Astrocyte of the cerebellum (primary cell): ENCODE measurements at regions not wholly inside any gene's neighbourhood (a gene's known extent, or its start where the extent isn't known, plus 50 kb on each side); places are given as distances from the start of the nearest gene placed in this dataset.

Experiments used
- DNase-seq: peaks from one replicate; pipeline ENCODE4 v3.0.0-alpha.2; 2011; ENCODE audit warnings: low read depth
- H3K4me3 ChIP-seq: 2 replicates; pipeline ENCODE4 v1.5.1; 2011; ENCODE audit warnings: mild to moderate bottlenecking, low read depth, low read length, moderate library complexity
- in situ Hi-C: cut with HindIII; loops from 2 replicates; pipeline ENCODE4 v1.10.0; 2017; ENCODE audit warnings: low sequenced_read_pairs
- TF ChIP-seq, protein P1 (sequence below): IDR thresholded peaks from 2 replicates; pipeline ENCODE4 v1.5.1; 2012; ENCODE audit warnings: low read length, low read depth, moderate library complexity, mild to moderate bottlenecking; ENCODE audit errors: missing control alignments

DNA sequence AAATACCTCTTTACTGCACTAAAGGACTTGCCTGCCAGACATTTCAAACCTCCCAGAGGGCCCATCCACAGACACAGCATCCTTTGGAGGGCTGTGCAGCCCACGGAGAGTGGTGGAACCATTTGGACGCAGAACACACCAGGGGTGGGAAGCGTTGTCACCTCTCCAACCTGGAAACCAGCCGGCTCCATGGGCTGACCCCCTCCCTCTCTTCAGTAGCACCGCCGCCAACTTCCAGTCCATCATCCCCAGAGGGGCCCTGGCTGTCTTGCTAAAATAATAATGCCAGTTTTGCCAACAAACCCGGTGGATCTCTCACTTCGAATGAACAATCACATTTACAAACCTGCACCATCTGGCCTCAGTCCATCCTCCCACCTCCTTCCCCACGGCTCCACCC lies 203.9 kb downstream of the FBXO15 start:
- in situ Hi-C loops = no loop called here
- no peak overlapping the region for H3K4me3 ChIP-seq
- no peak for DNase-seq
- TF ChIP-seq, protein P1, sequence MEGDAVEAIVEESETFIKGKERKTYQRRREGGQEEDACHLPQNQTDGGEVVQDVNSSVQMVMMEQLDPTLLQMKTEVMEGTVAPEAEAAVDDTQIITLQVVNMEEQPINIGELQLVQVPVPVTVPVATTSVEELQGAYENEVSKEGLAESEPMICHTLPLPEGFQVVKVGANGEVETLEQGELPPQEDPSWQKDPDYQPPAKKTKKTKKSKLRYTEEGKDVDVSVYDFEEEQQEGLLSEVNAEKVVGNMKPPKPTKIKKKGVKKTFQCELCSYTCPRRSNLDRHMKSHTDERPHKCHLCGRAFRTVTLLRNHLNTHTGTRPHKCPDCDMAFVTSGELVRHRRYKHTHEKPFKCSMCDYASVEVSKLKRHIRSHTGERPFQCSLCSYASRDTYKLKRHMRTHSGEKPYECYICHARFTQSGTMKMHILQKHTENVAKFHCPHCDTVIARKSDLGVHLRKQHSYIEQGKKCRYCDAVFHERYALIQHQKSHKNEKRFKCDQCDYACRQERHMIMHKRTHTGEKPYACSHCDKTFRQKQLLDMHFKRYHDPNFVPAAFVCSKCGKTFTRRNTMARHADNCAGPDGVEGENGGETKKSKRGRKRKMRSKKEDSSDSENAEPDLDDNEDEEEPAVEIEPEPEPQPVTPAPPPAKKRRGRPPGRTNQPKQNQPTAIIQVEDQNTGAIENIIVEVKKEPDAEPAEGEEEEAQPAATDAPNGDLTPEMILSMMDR = no peak

DNA sequence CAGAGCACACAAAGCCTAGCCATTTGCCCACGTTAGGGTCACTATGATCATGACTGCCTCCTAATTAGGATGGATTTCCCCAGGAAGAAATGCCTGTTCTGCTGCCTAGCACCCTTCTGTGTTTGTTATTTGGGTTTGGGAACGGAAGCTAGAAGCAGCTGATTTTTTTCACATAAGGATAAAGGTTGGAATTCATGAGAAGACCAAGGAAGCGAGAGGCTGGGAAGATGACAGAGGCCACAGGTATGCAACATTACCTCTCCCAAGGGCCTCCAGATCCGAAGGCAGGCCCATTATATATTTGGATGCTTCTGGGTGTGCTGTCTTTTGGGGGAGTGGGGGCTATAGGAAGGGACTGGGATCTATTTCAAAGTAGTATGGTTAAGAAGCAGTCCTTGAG lies 204.7 kb downstream of the FBXO15 start:
- H3K4me3 ChIP-seq = no peak overlapping the region
- DNase-seq = no peak
- in situ Hi-C loops = no loop called here
- TF ChIP-seq, protein P1 = no peak

DNA sequence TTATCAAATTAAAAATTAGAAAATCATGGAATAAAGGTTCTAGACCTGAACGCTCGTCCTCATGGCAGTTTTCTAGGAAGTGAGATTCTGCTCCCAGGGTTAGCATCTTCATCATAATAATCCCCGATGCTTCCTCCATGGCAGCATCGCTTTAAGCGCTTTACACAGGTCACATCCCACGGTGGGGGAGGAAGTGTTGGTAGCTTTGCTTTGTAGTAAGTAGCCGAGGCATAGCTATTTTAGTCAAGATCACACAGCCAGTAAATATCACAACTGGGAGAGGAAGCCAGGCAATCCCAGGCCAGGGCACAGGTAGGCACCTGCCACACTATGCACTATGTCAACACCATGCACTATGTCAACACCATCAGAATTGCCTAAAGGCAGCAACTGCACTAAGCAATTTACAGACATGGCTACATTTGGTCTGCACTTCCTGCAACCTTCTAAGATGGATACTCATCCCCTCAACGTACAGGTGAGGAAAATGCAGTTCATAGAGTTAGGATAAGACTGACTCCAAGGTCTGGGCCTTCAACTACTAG lies 205.5 kb downstream of the FBXO15 start:
- in situ Hi-C loops = no loop called here
- TF ChIP-seq, protein P1 = no peak
- H3K4me3 ChIP-seq = no peak overlapping the region
- no peak for DNase-seq

- no peak overlapping the region for H3K4me3 ChIP-seq
- TF ChIP-seq, protein P1 = no peak
- DNase-seq = no peak
- in situ Hi-C loops = no loop called here
Observed at GRCh38 chr18:73940721-73941120, 206.9 kb downstream of the FBXO15 start.

DNA sequence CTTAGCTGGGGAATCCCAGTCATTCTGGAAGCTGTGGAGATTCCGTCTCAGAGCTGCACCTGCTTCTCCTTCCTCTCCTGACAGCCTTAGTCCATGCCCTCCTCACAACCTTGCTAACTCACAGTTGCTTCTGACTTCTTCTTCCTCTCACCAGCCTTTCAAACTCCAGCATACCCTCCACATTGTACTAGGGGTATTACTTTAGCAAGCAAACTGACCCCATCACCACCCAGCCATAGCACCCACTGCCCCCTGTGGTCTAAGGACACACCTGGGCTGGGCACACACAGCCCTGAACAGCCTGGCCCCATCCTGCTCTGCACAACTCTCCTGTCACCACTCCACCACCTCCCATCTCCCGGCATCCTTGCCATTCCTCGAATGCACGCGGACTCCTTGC lies 208.2 kb downstream of the FBXO15 start:
- TF ChIP-seq, protein P1 = no peak

GRCh38 chr18:73933685-73934084 lies 213.9 kb downstream of the FBXO15 start:
- in situ Hi-C loops = no loop called here
- no peak overlapping the region for H3K4me3 ChIP-seq
- TF ChIP-seq, protein P1 = no peak
- DNase-seq = no peak

More for the DNA sequence above, 208.2 kb downstream of the FBXO15 start:
- DNase-seq = no peak
- in situ Hi-C loops = no loop called here
- H3K4me3 ChIP-seq = no peak overlapping the region
